Adrenal gland (tissue), 5 donors: ENCODE measurements at regions not wholly inside any gene's neighbourhood (a gene's known extent, or its start where the extent isn't known, plus 50 kb on each side); places are given as distances from the start of the nearest gene placed in this dataset.

Source experiments
- POLR2A ChIP-seq, 2 donors: fragments of 450-650 bp; IDR thresholded peaks; one replicate each; pipeline ENCODE4 v1.6.1; 2017; ENCODE audit warnings: antibody characterized with exemption in 2 of 2, mild to moderate bottlenecking in 2 of 2, moderate library complexity in 1 of 2
- TF ChIP-seq, protein P1 (sequence below), 6 experiments: fragments of 450-650 bp in 4 of 6; fragments of 200-600 bp in 2 of 6; sonication (generic) in 1 of 6; IDR thresholded peaks; 1 replicate in 5 of 6; 2 replicates in 1 of 6; pipeline versions ENCODE4 v1.5.1 to v1.8.0; 2016 to 2021; ENCODE audit warnings: antibody characterized with exemption in 6 of 6, mild to moderate bottlenecking in 2 of 6, moderate library complexity in 1 of 6
- donor health status: DM: no; HTN: no; CAD: no.

DNA sequence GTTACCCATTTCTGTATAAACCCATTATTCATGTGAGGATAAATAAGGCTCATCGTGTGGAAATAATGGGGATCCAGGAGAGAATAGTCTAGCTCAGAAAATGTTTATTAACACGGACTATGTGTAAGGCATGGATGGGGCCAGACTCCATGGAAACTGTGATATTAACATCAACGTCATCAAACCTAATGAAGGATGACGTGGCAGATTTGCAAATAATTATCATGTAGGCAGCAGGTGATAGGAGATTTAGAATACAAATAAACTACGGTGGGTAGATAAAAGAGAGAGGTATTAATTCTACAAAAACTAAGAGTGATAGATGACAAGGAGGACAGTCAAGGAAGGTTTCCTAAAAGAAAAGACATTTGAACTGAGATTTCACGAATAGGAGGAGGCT is 592.2 kb downstream of the REEP3 start:
- TF ChIP-seq POLR2A (IDR thresholded peaks at IDR 0.05), result no peak
- TF ChIP-seq, protein P1, sequence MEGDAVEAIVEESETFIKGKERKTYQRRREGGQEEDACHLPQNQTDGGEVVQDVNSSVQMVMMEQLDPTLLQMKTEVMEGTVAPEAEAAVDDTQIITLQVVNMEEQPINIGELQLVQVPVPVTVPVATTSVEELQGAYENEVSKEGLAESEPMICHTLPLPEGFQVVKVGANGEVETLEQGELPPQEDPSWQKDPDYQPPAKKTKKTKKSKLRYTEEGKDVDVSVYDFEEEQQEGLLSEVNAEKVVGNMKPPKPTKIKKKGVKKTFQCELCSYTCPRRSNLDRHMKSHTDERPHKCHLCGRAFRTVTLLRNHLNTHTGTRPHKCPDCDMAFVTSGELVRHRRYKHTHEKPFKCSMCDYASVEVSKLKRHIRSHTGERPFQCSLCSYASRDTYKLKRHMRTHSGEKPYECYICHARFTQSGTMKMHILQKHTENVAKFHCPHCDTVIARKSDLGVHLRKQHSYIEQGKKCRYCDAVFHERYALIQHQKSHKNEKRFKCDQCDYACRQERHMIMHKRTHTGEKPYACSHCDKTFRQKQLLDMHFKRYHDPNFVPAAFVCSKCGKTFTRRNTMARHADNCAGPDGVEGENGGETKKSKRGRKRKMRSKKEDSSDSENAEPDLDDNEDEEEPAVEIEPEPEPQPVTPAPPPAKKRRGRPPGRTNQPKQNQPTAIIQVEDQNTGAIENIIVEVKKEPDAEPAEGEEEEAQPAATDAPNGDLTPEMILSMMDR (IDR thresholded peaks at IDR 0.05), result no peak
